ENCODE measurements at regions not wholly inside any gene's neighbourhood (a gene's known extent, or its start where the extent isn't known, plus 50 kb on each side); places are given as distances from the start of the nearest gene placed in this dataset.

- no peak for DNase-seq (ENCODE audit: low read depth, low spot score)
These were observed 51.6 kb upstream of the NLRP1 start for GRCh38 chr17:5635949-5636348.

GRCh38 chr17:5638596-5638995, 54.3 kb upstream of the NLRP1 start:
- no peak for DNase-seq (ENCODE audit: low read depth, low spot score)

- DNase-seq (ENCODE audit: low read depth, low spot score) = no peak
These were observed 56.4 kb upstream of the NLRP1 start for GRCh38 chr17:5640726-5641125.

GRCh38 chr17:5642752-5643151, 58.4 kb upstream of the NLRP1 start:
- no peak for DNase-seq (ENCODE audit: low read depth, low spot score)

- DNase-seq (ENCODE audit: low read depth, low spot score) = no peak
These were observed 59.8 kb upstream of the NLRP1 start for GRCh38 chr17:5644065-5644464.

- DNase-seq (ENCODE audit: low read depth, low spot score) = no peak
These were observed 67.0 kb upstream of the NLRP1 start for GRCh38 chr17:5651348-5651747.

- no peak for DNase-seq (ENCODE audit: low read depth, low spot score)
These were observed 77.3 kb upstream of the NLRP1 start for GRCh38 chr17:5661491-5662125.

GRCh38 chr17:5662409-5663085, 78.2 kb upstream of the NLRP1 start:
- DNase-seq (ENCODE audit: low read depth, low spot score) = no peak

- DNase-seq (ENCODE audit: low read depth, low spot score) = peak; percentile 33
These were observed 80.9 kb upstream of the NLRP1 start for GRCh38 chr17:5665164-5665563.

GRCh38 chr17:5667871-5668270, 83.6 kb upstream of the NLRP1 start:
- no peak for DNase-seq (ENCODE audit: low read depth, low spot score)

- DNase-seq (ENCODE audit: low read depth, low spot score) = no peak
These were observed 84.3 kb upstream of the NLRP1 start for GRCh38 chr17:5668557-5669138.

- no peak for DNase-seq (ENCODE audit: low read depth, low spot score)
These were observed 84.9 kb upstream of the NLRP1 start for GRCh38 chr17:5669191-5669590.

GRCh38 chr17:5672141-5672540, 87.8 kb upstream of the NLRP1 start:
- DNase-seq (ENCODE audit: low read depth, low spot score) = no peak

GRCh38 chr17:5672815-5673430, 88.6 kb upstream of the NLRP1 start:
- no peak for DNase-seq (ENCODE audit: low read depth, low spot score)

- DNase-seq (ENCODE audit: low read depth, low spot score) = no peak
These were observed 91.5 kb upstream of the NLRP1 start for GRCh38 chr17:5675625-5676421.

GRCh38 chr17:5677620-5678019, 93.3 kb upstream of the NLRP1 start:
- no peak for DNase-seq (ENCODE audit: low read depth, low spot score)

GRCh38 chr17:5678171-5678570, 93.9 kb upstream of the NLRP1 start:
- DNase-seq (ENCODE audit: low read depth, low spot score) = no peak

GRCh38 chr17:5680766-5681165, 96.5 kb upstream of the NLRP1 start:
- DNase-seq (ENCODE audit: low read depth, low spot score) = peak; percentile 14

GRCh38 chr17:5683241-5683640, 98.9 kb upstream of the NLRP1 start:
- no peak for DNase-seq (ENCODE audit: low read depth, low spot score)

GRCh38 chr17:5686074-5686635, 101.8 kb upstream of the NLRP1 start:
- no peak for DNase-seq (ENCODE audit: low read depth, low spot score)

- DNase-seq (ENCODE audit: low read depth, low spot score) = no peak
These were observed 103.3 kb upstream of the NLRP1 start for GRCh38 chr17:5687646-5688045.

GRCh38 chr17:5693821-5694220, 109.5 kb upstream of the NLRP1 start:
- no peak for DNase-seq (ENCODE audit: low read depth, low spot score)

All from astrocyte of the hippocampus (primary cell).